Panc1 (cell line): ENCODE measurements at regions not wholly inside any gene's neighbourhood (a gene's known extent, or its start where the extent isn't known, plus 50 kb on each side); places are given as distances from the start of the nearest gene placed in this dataset.

ENCODE experiments used
- POLR2AphosphoS5 ChIP-seq: IDR thresholded peaks from 2 replicates; pipeline ENCODE4 v1.6.1; 2012; ENCODE audit warnings: mild to moderate bottlenecking, low read depth, low read length, moderate library complexity
- SIN3A ChIP-seq: IDR thresholded peaks from 2 replicates; pipeline ENCODE4 v1.6.1; 2012; ENCODE audit warnings: low read depth, mild to moderate bottlenecking, low read length, moderate library complexity, borderline replicate concordance; ENCODE audit not compliant: insufficient read depth
- TF ChIP-seq, protein P1 (sequence below): fragments of 450-650 bp; IDR thresholded peaks from 2 replicates; pipeline ENCODE4 v1.5.1; 2017; ENCODE audit warnings: mild to moderate bottlenecking

DNA sequence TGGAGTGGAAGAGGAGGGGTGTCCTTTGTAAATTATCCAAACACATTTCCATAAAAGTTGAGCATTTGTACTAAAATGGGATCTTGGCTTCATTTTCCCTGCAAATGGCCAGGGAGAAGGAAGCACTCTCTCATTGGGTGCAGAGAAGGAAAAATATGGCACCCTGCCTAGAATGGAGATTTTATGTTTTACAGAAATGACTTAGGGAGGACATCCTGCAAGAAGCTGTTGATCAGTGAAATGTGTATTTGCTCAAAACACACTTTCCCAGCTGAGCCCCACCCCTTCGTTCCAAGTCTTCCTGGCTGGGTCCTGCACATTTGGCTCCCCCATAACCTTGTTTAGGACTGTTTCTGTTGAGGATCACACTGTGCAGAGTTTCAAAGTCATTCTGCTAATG is 213.5 kb upstream of the TAPT1 start:
- TF ChIP-seq POLR2AphosphoS5, result no peak
- TF ChIP-seq, protein P1, sequence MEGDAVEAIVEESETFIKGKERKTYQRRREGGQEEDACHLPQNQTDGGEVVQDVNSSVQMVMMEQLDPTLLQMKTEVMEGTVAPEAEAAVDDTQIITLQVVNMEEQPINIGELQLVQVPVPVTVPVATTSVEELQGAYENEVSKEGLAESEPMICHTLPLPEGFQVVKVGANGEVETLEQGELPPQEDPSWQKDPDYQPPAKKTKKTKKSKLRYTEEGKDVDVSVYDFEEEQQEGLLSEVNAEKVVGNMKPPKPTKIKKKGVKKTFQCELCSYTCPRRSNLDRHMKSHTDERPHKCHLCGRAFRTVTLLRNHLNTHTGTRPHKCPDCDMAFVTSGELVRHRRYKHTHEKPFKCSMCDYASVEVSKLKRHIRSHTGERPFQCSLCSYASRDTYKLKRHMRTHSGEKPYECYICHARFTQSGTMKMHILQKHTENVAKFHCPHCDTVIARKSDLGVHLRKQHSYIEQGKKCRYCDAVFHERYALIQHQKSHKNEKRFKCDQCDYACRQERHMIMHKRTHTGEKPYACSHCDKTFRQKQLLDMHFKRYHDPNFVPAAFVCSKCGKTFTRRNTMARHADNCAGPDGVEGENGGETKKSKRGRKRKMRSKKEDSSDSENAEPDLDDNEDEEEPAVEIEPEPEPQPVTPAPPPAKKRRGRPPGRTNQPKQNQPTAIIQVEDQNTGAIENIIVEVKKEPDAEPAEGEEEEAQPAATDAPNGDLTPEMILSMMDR, result no peak
- no peak for TF ChIP-seq SIN3A
